ENCODE measurements at regions not wholly inside any gene's neighbourhood (a gene's known extent, or its start where the extent isn't known, plus 50 kb on each side); places are given as distances from the start of the nearest gene placed in this dataset.
A peak's percentile ranks its signal among the peaks of the same experiment; 100 is the strongest.

DNA sequence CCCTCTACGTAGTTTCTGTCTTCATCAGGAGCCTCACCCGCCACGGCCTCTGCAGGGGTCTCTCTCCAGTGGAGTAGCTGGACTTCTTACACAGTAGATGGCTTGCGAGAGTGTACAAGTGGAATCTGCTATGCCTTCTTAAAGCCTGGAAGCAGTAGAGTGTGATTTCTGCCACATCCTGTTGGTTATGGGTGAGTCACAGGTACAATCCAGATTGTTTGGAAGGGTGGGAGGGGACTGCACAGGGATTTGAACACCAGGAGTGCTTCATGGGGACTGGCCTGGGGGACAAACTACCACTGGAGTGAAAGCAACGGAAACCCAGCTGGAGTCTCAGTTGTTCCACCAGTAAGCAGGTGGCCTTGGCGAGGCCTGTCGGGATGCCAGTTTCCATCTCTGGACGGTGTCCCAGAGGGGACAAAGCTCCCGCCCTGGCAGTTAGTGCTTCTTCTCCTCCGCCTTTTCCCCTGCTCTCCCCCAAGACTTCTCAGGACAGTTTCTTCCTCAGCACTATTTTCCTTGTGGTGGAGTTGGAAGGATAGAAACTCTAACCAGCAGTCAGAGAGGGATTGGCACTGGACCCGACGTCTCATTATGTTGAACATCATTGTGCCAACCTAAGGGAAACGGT is 85.0 kb upstream of the RCN1 start:
- in situ Hi-C loops (cut with HindIII; ENCODE audit: low sequenced_read_pairs): no loop called here
- peak; percentile 69 for DNase-seq (ENCODE audit: low spot score)

DNA sequence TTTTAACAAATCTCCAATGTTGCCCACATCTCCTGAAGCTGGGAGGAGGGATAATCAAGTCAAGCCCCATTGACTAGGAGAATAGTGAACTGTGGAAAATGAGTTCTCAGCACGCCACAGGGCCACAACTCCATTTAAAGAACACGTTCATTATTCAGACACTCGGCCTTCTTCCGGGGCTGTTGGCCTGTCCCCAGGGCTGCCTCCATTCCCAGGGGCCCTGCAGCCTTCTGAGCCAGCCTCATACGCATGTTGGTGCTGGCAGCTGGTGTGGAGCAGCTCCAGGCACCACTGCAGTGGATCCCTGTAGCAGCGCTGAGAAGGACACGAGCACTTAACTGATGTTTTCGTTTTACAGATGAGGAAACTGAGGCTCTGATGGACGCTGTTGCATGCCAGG is 87.5 kb upstream of the RCN1 start:
- DNase-seq (ENCODE audit: low spot score): no peak
- in situ Hi-C loops (cut with HindIII; ENCODE audit: low sequenced_read_pairs): no loop called here

DNA sequence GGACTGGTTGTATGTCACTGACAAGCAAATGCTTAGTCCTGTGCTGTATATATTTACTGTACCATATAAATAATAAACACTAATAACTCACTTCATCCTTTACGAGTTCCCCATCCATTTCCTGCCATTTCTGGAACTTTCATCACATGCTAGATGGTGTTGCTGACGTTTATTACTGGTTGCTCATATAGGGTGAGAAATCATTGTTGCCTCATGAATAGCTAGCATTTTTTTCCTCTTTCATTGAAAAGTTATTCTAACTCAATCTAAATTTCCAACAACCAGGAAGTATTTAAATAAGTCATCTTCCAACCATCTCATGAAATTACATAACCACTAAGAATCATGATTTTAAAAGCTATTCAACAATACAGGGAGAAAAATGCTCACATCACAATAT is 88.6 kb upstream of the RCN1 start:
- no peak for DNase-seq (ENCODE audit: low spot score)
- in situ Hi-C loops (cut with HindIII; ENCODE audit: low sequenced_read_pairs): no loop called here

DNA sequence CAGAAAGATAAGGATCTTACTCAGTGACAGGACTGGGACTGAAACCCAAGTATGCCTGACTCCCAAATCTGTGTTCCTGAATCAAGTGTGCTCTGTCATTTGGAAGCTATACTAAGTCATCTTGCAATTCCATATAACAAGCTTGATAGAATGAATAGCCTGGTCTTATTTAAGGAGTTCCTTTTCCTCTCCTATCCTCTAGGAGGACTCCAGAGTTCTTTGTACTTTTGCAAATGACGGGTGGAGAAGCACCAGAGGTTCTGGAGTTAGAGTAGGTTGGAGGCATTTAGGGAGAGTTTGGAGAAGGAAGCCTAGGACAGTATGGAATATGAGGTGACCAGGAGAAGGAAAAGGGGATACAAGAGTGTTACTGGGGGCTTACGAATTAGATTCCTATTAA is 92.9 kb upstream of the RCN1 start:
- no peak for DNase-seq (ENCODE audit: low spot score)
- in situ Hi-C loops (cut with HindIII; ENCODE audit: low sequenced_read_pairs): no loop called here

DNA sequence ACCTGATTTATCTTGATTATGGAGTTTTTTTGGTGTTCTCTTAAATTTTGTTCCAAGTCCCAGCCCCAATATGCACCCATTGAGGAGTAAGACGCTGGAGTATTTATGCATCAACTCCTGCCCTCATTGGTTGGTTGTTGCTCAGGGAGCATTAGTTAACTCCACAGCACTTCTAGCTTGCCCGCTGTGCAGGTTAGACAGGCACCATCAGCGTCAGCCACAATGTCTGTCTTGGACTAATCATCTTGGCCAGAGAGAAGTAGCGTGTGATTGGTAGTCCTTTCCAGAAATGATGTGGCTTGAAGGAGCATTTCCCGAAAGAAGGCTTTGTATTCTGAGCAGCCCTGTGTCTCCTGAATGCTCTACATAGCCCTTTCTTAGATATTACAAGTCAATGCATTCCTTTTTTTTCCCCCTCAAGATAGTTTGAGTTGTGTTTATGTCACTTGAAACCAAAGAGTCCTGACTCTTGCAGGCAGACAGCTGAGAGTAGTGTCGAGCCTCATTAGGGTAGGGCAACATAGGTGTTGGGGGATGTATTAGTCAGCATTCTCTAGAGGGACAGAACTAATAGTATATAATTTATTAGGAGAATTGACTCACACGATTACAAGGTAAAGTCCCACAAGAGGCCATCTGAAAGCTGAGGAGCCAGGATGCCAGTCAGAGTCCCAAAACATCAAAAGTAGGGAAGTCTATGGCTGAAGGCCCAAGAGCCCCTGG is 94.6 kb upstream of the RCN1 start:
- in situ Hi-C loops (cut with HindIII; ENCODE audit: low sequenced_read_pairs): no loop called here
- no peak for DNase-seq (ENCODE audit: low spot score)

DNA sequence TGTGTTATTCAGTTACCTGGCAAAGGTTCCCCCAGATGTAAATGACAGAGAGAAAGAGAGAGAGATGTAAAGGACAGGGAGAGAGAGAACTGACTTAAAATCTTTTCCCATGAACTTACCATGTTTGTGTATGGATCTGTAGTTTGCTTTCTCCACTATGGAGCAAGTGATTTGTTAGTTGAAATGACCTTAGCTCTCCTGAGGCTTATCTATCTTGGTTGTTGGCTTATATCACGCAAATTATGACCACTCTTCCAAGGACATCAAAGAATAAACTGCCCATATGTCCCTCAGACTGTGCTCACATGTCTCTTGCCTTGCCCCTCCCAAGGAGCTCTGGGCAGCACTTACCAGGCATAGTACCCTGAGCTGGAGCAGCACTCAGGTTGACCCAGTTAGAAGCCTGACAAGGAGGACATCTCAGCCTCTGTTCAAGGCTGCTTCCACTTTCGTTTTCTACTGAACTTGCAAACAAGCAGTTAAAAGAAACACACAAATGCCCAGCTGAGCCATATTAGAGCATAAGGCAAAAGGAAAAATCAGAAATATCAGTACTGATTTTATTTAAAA is 95.3 kb upstream of the RCN1 start:
- in situ Hi-C loops (cut with HindIII; ENCODE audit: low sequenced_read_pairs): no loop called here

DNA sequence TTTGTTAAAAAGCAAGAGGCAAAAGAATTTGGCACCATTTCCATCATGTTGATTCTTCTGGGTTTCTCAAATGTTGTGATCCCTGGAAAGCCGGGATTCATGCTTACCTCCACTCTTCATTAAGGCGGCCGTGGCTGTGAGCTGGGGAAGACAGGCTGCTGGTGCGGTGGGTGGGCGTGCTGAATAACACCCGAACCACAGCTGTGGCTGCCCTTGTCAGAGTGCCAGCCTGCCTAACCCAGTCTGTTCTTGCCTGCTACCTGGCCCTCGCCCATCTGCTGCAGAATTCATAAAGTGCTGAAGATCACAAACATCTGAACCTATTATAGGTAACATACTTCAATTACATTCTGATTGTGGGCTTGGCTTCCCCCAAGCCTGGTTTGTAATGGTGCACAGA is 95.8 kb upstream of the RCN1 start:
- DNase-seq (ENCODE audit: low spot score): peak; percentile 46
- in situ Hi-C loops (cut with HindIII; ENCODE audit: low sequenced_read_pairs): no loop called here

More for the DNA sequence above, 95.3 kb upstream of the RCN1 start:
- DNase-seq (ENCODE audit: low spot score): peak; percentile 84

DNA sequence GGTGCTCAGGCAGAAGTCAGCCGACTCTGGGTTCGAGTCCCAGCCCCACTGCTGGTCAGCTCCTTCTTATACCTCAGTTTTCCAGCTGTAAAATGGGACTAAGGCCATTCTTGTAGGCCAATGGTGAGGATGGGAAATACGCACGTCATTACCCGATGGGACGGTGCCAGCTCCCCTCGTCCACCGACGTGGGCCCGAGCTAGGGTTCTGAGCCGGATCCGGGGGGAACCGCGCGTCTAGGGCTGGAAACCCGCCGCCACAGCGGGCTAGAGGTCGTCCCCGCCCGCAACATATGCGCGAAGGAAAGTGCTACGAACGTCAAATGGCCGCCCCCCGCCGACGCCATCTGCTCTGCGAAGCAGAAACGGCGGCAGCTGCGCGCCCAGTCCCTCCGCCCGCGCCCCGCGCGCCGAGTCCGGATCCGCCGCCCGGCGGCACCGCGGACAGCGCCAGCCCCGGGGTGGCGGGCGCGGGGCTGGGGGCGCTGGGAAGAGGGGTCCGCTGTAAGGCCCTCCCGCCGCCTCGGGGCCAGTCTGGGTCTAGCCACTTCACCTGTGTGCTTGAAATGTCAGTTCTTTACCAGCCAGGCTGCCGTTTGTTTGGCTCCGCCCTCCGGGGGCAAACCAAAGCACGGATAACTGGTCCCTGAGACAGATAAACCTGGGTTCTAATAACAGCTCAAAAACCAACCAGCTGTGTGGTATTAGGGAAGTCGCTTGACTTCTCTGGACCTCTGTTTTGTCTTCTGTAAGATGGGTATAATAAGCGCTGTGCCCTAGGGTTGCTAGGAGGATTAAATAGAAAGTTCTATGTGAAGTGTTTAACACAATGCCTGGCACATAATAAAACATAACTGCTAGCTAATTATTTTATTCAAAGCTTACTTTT is 103.5 kb upstream of the RCN1 start:
- in situ Hi-C loops (cut with HindIII; ENCODE audit: low sequenced_read_pairs): no loop called here
- peak; percentile 43 for DNase-seq (ENCODE audit: low spot score)

DNA sequence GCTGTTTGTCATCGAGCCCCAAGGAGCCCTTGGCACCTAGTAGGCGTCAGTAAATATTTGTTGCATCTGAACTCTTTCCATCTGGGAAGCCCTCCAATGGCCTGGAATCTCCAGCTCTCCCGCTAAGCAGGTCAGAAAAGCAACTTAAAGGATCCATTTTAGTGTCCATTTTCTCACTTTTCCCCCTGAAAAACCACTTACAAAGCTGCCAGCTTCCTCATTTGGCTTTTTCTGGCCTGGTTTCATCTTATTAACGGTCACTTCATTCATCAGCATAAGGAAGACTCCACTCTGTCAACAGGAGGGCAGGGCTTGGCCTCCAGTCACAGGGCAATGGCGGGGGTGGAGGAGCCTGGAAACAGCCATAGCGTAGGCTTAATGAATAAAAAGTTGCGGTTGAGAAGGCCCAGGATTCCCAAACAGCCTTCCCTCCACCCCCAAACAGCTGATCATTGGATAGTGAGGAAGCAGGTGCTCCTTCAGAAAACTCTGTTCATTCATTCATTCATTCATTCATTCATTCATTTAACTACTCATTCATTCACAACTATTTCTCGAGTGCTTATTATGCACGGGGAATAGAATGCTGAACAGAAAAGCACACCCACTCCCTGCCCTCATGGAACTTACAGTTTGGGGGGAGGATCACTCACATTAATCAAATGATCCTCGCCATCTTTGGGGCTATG is 104.5 kb upstream of the RCN1 start:
- peak; percentile 90 for DNase-seq (ENCODE audit: low spot score)
- in situ Hi-C loops (cut with HindIII; ENCODE audit: low sequenced_read_pairs): no loop called here

DNA sequence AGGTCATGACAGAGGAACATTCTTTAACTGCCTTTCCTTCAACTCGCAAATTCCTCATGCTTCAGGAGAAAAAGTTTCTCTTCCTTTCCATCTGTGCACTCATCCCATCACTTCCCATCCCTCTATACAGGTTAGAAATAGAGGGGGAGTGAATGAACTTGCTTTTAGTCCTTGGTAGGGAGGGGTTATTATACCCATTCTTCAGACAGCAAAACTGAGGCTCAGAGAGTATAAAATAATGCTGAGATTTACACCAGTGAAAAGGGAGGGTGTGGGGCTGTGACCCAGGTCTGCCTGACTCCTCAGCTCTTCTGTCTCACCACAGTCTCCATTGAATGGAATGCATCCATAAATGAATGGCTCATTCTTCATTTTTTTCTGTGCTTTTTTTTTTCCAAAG is 109.4 kb upstream of the RCN1 start:
- in situ Hi-C loops (cut with HindIII; ENCODE audit: low sequenced_read_pairs): no loop called here

DNA sequence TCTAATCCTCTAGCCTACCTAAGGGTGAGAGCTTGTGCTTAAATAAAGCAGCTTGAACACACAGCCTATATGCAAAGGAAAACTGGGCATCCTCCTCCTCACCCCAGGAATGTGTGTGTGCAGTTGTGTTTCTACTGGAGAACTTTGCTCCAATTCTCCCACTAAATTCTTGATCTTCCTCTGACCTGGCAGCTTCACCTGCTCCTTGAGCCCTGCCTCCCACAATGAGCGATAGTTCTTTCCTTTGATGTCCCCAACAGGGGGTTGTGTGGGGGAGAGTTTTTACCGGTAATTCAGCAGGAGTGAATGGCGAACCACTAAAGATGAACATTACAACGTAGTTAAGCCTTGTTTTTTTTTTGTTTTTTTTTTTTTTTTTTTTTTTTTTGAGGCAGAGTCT is 113.5 kb upstream of the RCN1 start:
- no peak for DNase-seq (ENCODE audit: low spot score)
- in situ Hi-C loops (cut with HindIII; ENCODE audit: low sequenced_read_pairs): no loop called here

More for the DNA sequence above, 109.4 kb upstream of the RCN1 start:
- DNase-seq (ENCODE audit: low spot score): no peak

DNA sequence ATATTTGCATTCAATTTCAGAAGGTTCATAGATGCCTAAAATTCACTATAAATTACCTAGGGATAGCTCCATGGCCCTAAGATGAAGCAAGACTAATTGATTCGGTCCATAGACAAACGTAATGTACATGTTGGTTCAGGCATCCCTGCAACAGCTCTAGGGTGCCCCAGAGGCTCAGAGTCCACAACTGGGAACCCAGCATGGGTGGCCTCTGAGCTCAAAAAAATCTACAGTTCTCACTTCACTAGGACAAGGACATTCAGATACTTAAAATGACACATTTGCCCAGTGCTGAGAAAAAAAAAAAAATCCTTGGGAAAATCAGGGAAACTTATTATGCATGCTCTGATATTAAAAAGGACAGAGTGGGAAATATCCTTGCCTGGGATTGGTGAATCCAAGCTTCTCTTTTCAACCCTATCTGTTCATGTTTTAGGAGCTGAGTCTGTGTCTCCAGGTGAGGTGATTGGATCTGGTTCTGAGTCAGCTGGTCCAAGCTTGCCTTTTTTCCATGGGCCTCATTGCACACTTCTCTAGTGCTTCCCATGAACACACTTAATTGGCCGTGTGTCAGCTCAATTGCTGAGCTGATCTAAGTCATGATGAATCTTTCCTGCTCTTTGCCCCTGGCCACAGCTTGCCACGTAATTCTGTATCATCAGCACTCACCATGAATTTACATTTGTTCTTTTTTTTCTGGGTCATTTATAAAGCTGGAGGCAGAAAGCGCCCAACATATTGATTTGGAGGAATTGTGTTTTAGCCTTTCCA is 116.3 kb upstream of the RCN1 start:
- no peak for DNase-seq (ENCODE audit: low spot score)
- in situ Hi-C loops (cut with HindIII; ENCODE audit: low sequenced_read_pairs): no loop called here

DNA sequence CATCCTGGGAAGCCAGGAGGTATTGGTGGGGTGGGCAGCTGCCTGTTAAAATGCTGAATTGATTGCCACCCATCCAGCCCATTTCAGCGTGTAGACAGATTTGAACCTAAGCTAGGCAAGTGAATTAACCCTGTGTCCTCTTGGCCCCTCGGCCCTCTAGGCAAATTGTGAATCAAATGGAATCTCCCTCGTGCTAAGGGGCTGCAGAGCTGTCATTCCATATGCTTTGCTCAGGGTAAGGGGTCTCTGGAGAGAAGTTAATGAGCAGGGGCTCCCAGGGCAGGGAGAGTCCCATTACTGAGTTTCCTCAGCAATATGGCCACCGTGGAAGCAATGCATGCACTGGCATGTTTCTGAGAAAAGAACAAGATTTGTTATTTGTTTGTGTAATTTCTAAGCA is 117.7 kb upstream of the RCN1 start:
- DNase-seq (ENCODE audit: low spot score): no peak
- in situ Hi-C loops (cut with HindIII; ENCODE audit: low sequenced_read_pairs): no loop called here

DNA sequence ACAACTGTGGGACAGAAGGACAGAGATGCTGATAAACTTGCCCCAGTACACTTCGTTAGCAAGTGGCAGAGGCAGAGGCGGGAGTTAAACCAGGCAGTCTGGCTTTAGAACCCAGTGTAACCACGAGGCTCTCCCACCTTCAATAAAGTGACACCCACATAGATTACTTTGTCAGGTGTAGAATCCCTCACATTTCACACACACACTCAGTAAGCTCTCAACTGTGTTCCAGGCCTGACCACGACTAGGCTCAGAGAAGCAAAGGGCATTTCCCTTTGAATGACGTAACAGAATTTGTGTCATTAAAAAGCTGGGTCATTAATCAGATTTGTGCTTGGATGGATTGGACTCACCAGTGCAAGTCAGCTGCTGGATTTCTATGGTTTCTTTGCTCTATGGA is 118.3 kb upstream of the RCN1 start:
- DNase-seq (ENCODE audit: low spot score): no peak
- in situ Hi-C loops (cut with HindIII; ENCODE audit: low sequenced_read_pairs): no loop called here

DNA sequence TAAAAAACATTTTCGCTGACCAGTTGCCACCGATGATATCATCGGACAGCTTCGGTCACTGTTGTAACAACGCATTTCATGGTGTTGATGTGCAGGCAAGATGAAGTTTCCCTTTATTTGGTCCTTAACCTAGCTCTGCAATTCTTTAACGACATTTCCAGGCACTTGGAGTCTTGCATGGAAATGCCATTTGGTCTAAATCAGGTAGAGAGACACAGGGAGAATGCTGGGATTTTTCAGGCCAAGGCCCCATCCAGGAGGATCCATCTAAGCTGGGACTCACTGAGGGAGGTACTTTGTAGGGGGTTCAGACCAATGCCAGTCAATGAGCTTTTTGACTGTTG is 121.5 kb upstream of the RCN1 start:
- in situ Hi-C loops (cut with HindIII; ENCODE audit: low sequenced_read_pairs): no loop called here
- DNase-seq (ENCODE audit: low spot score): no peak

DNA sequence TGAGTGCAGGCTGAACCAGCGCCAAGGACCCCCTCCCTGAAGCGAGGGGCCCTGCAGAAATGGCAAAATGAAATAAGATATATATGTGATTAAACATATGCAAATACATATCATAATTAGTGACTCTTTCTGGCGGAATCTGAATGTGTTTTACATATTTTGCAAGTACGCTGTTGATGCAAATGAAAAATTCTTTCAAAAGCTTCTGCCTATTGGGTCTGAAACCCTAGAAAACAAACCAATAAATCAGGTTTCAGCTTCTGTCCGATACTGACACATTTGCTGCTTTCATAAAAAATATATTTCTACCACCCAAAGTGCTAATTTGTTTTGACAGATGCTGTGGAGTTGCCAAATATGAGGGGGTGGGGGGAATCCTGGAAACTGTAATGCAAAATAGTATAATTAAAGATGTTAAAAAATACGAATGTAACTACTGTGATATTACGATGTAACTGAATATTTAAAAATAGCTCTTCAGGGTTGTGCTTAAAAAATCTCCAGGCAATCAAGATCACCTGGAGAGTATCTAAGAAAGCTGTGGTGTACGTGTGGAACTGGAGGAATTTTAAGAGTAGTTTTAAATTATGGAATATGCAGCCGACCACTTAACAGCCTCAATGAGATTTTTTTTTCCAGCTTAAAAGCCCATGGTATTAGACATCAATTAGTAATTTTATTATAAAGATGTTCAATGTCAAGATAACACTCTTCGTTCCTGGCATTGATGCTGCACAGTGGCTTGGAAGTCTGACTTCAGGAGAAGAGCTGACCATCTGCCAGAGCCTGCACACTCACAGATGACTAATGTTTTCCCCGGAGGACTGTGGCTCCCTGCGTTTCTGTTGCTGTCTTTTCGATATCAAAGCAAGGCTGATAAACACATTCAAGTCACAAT is 122.2 kb upstream of the RCN1 start:
- peak; percentile 83 for DNase-seq (ENCODE audit: low spot score)
- in situ Hi-C loops (cut with HindIII; ENCODE audit: low sequenced_read_pairs): no loop called here

DNA sequence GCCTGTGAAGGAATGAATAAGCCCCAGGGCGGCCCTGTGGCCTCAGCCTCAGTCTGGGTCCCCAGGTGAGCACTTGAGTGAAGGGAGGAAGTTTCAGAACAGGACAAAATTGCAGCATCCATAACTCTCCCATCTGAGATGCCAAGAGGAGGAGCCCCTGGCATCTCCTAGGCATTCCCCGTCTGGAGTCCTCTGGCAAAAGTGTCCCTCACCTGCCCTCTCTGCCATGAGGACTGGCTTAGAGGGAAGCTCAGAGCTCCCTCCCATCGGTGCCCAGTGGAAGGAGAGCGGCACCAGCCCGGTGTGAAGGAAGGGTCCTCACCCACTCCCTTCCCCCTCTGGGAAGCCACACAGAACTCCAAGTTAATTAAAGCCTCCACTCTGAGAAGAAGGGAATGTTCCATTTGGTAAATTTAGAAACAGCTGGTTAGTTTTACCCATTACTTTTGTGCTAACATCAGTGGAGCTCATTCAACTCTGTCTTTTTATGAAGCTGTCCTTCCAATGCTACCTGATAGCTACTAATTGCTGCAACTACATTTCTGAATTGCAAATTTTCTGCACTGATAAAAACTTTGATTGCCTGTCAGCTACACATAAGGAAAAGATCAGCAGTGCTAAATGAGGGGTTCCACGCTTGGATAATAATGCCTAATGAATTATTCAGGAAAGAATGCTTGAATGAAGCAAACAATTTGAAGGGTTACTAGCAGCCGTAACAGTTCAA is 123.3 kb upstream of the RCN1 start:
- DNase-seq (ENCODE audit: low spot score): no peak
- in situ Hi-C loops (cut with HindIII; ENCODE audit: low sequenced_read_pairs): no loop called here
